AG04450 (cell line): ENCODE measurements at regions not wholly inside any gene's neighbourhood (a gene's known extent, or its start where the extent isn't known, plus 50 kb on each side); places are given as distances from the start of the nearest gene placed in this dataset.
"Not testable (repeated sequence)": the region's sequence is repeated elsewhere in the genome, so short reads cannot be mapped to it uniquely, and the experiment has no call there.

Source experiments
- CTCF ChIA-PET: fragments of 300-600, 350-600 bp; formaldehyde crosslinking; extraction: SDS; loops from one replicate; lab custom pipeline; 2022; ENCODE audit warnings: antibody characterized with exemption, inconsistent platforms; lab: Charles Lee
- POLR2A ChIA-PET: fragments of 350-600 bp; formaldehyde crosslinking; extraction: SDS; loops from one replicate; lab custom pipeline; 2021; ENCODE audit warnings: antibody characterized with exemption, inconsistent platforms; lab: Yijun Ruan, JAX
- DNase-seq: peaks from one replicate; pipeline ENCODE4 v3.0.0-alpha.2; 2011; ENCODE audit warnings: low read depth, low spot score
- H3K27ac ChIP-seq: one replicate; pipeline ENCODE4 v1.5.1; 2012; ENCODE audit warnings: low read depth, low read length, control low read depth
- H3K27me3 ChIP-seq: one replicate; pipeline ENCODE4 v1.6.0; 2012; ENCODE audit warnings: low read length; ENCODE audit not compliant: control insufficient read depth, insufficient read depth
- H3K4me3 ChIP-seq: 2 replicates; pipeline ENCODE4 v1.5.1; 2011; ENCODE audit warnings: mild to moderate bottlenecking, low read depth, low read length, control low read depth
- H3K9me3 ChIP-seq: 2 replicates; pipeline ENCODE4 v1.5.1; 2012; ENCODE audit warnings: low read length; ENCODE audit not compliant: control insufficient read depth, insufficient read depth
- CTCF ChIP-seq: IDR thresholded peaks from 2 replicates; pipeline ENCODE4 v1.5.1; 2011; ENCODE audit warnings: low read depth, low read length, control low read depth, inconsistent platforms

- Histone ChIP-seq H3K27ac (no peak overlapping the region), H3K27me3 (peaks cover 8% of the 10 kb centered on the region), H3K9me3 (peaks cover 3% of the 10 kb centered on the region; the same call in 1 of the 2 replicates), H3K4me3 (no peak overlapping the region)
- TF ChIP-seq CTCF, result no peak
- no peak for DNase-seq
- CTCF ChIA-PET, result interaction anchor here (0.6 to 1.1 kb wide), 3 partner anchors 97 to 200 kb away, joined by 3 to 5 read pairs (median 3); no protein-coding TSS in a partner anchor
- POLR2A ChIA-PET, result no interaction called here
Observed at GRCh38 chr3:8421711-8422110, 79.9 kb upstream of the LMCD1 start.

GRCh38 chr3:8423307-8423706, 78.3 kb upstream of the LMCD1 start:
- CTCF ChIA-PET, result interaction anchor here (0.6 to 1.7 kb wide), 7 partner anchors 8 to 206 kb away, joined by 3 to 9 read pairs (median 3); no protein-coding TSS in a partner anchor
- Histone ChIP-seq H3K27ac (no peak overlapping the region), H3K9me3 (peaks cover 3% of the 10 kb centered on the region; the same call in 1 of the 2 replicates), H3K4me3 (no peak overlapping the region), H3K27me3 (peaks cover 9% of the 10 kb centered on the region)
- no peak for DNase-seq
- no peak for TF ChIP-seq CTCF
- POLR2A ChIA-PET, result no interaction called here

- CTCF ChIA-PET, result interaction anchor here (0.8 to 1.4 kb wide), 3 partner anchors 9 to 196 kb away, joined by 3 to 4 read pairs (median 4); no protein-coding TSS in a partner anchor
- no peak overlapping the region for H3K4me3 ChIP-seq
- peaks cover 3% of the 10 kb centered on the region; the same call in 1 of the 2 replicates for H3K9me3 ChIP-seq
- no peak overlapping the region for H3K27ac ChIP-seq
- peaks cover 9% of the 10 kb centered on the region for H3K27me3 ChIP-seq
- POLR2A ChIA-PET, result no interaction called here
- no peak for TF ChIP-seq CTCF
- DNase-seq, result no peak
Observed at GRCh38 chr3:8424281-8424680, 77.3 kb upstream of the LMCD1 start.

GRCh38 chr3:8436661-8437287, 64.8 kb upstream of the LMCD1 start:
- ChIA-PET CTCF (interaction anchor here (1.1 to 1.6 kb wide), 5 partner anchors 20 to 226 kb away, joined by 3 to 10 read pairs (median 3); no protein-coding TSS in a partner anchor), POLR2A (no interaction called here)
- DNase-seq, result no peak
- TF ChIP-seq CTCF, result no peak
- Histone ChIP-seq H3K27ac (no peak overlapping the region), H3K27me3 (peaks cover 21% of the 10 kb centered on the region), H3K4me3 (no peak overlapping the region), H3K9me3 (no peaks in the 10 kb centered on the region)

GRCh38 chr3:8438507-8439079, 63.0 kb upstream of the LMCD1 start:
- no peak for DNase-seq
- H3K27me3 ChIP-seq, result peaks cover 7% of the 10 kb centered on the region
- ChIA-PET POLR2A (no interaction called here), CTCF (interaction anchor here (1.3 kb wide), 1 partner anchor 224 kb away, joined by 3 read pairs; no protein-coding TSS in a partner anchor)
- H3K4me3 ChIP-seq, result no peak overlapping the region
- no peak for TF ChIP-seq CTCF
- no peak overlapping the region for H3K27ac ChIP-seq
- no peaks in the 10 kb centered on the region for H3K9me3 ChIP-seq

GRCh38 chr3:8440142-8440541, 61.5 kb upstream of the LMCD1 start:
- CTCF ChIA-PET, H3K4me3 ChIP-seq, H3K27ac ChIP-seq, H3K9me3 ChIP-seq, H3K27me3 ChIP-seq, POLR2A ChIA-PET, DNase-seq: not testable (repeated sequence)
